NB4 (cell line): ENCODE measurements at regions not wholly inside any gene's neighbourhood (a gene's known extent, or its start where the extent isn't known, plus 50 kb on each side); places are given as distances from the start of the nearest gene placed in this dataset.
A peak's percentile ranks its signal among the peaks of the same experiment; 100 is the strongest.

Experiments
- DNase-seq: peaks from one replicate; pipeline ENCODE4 v3.0.0; 2010; ENCODE audit warnings: low read depth
- H3K4me3 ChIP-seq: one replicate; pipeline ENCODE4 v1.5.1; 2011; ENCODE audit warnings: mild to moderate bottlenecking, low read depth, low read length, moderate library complexity
- MAX ChIP-seq: IDR thresholded peaks from 2 replicates; pipeline ENCODE4 v1.6.1; 2011; ENCODE audit warnings: low read depth, low read length
- MYC ChIP-seq: IDR thresholded peaks from 2 replicates; pipeline ENCODE4 v1.6.1; 2011; ENCODE audit warnings: low read depth, low read length
- POLR2A ChIP-seq: IDR thresholded peaks from 2 replicates; pipeline ENCODE4 v1.6.1; 2011; ENCODE audit warnings: mild to moderate bottlenecking; ENCODE audit not compliant: insufficient read length; ENCODE audit errors: extremely low read depth
- TF ChIP-seq, protein P1 (sequence below): IDR thresholded peaks from one replicate; pipeline ENCODE4 v1.5.1; 2012; ENCODE audit warnings: low read depth, low read length

GRCh38 chr10:16297069-16297468, 139.7 kb upstream of the PTER start:
- no peak for DNase-seq
- H3K4me3 ChIP-seq, result no peak overlapping the region
- TF ChIP-seq, protein P1, sequence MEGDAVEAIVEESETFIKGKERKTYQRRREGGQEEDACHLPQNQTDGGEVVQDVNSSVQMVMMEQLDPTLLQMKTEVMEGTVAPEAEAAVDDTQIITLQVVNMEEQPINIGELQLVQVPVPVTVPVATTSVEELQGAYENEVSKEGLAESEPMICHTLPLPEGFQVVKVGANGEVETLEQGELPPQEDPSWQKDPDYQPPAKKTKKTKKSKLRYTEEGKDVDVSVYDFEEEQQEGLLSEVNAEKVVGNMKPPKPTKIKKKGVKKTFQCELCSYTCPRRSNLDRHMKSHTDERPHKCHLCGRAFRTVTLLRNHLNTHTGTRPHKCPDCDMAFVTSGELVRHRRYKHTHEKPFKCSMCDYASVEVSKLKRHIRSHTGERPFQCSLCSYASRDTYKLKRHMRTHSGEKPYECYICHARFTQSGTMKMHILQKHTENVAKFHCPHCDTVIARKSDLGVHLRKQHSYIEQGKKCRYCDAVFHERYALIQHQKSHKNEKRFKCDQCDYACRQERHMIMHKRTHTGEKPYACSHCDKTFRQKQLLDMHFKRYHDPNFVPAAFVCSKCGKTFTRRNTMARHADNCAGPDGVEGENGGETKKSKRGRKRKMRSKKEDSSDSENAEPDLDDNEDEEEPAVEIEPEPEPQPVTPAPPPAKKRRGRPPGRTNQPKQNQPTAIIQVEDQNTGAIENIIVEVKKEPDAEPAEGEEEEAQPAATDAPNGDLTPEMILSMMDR, result no peak
- TF ChIP-seq MYC (no peak), POLR2A (no peak), MAX (no peak)

DNA sequence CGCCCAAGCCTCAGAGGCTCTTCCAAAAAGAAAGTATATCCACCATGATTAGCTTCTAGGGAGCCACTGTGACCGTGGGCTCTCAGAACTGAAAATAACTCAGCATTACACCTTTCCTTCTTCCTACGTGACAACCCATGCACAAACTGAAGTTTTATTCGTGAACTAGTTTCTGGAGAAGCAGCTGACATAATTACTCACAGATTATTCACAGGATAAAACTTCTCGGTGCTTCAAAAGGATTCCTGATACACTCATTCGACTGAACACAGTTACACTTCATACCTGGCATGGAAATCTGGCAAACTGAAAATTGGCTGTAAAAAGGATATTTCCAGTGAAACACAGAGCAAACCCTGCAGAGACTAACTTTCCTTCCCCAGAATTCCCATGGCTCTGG, 139.2 kb upstream of the PTER start:
- TF ChIP-seq, protein P1, result no peak
- TF ChIP-seq MAX (no peak), MYC (no peak)
- no peak overlapping the region for H3K4me3 ChIP-seq
- DNase-seq, result no peak

DNA sequence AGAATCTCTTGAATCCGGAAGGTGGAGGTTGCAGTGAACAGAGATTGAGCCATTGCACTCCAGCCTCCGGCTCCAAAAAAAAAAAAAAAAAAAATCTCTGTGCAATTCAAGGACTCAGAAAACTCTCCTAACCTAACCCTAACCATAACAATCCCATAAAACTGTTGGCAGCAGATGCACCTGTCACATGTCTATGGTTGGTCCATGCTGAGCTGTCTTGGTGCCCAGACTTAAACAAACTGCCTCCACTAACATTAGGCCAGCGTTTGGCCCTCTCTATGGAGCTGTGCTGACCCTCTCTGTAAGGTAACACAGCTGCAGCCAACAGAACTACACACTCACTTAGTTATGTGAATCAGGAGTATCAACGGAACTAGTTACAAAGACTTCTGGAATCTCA, 132.5 kb upstream of the PTER start:
- no peak for DNase-seq
- no peak overlapping the region for H3K4me3 ChIP-seq
- TF ChIP-seq MYC, result no peak
- no peak for TF ChIP-seq MAX
- TF ChIP-seq, protein P1, result no peak
- no peak for TF ChIP-seq POLR2A

DNA sequence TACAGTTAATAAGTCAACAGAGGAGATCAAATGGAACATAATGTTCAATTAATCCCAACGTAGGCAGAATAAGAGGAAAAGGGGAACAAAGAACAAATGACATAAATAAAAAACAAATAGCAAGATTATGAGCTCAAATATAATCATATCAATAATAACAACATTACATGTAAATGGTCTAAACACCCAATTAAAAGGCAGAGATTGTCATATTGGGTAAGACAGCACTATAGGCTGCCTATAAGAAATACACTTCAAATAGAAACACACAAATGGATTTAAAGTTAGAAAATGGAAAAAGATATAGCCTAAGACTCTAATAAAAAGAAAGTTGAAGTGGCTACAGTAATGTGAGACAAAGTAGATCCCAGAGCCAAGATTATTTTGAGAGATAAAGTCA, 126.4 kb upstream of the PTER start:
- no peak overlapping the region for H3K4me3 ChIP-seq
- no peak for DNase-seq
- TF ChIP-seq MYC, result no peak
- no peak for TF ChIP-seq POLR2A
- TF ChIP-seq MAX, result no peak
- TF ChIP-seq, protein P1, result no peak

- H3K4me3 ChIP-seq, result no peak overlapping the region
- DNase-seq, result peak; percentile 0
- TF ChIP-seq POLR2A (no peak), MAX (no peak)
- TF ChIP-seq, protein P1, result no peak
Observed at GRCh38 chr10:16314259-16314658, 122.6 kb upstream of the PTER start.

GRCh38 chr10:16316733-16317390, 119.9 kb upstream of the PTER start:
- DNase-seq, result no peak
- TF ChIP-seq POLR2A, result no peak
- TF ChIP-seq MYC, result no peak
- TF ChIP-seq, protein P1, result no peak
- no peak for TF ChIP-seq MAX
- H3K4me3 ChIP-seq, result no peak overlapping the region
